ENCODE measurements at regions not wholly inside any gene's neighbourhood (a gene's known extent, or its start where the extent isn't known, plus 50 kb on each side); places are given as distances from the start of the nearest gene placed in this dataset.

GRCh38 chr13:29922896-29923295 is 72.5 kb upstream of the UBL3 start:
- TF ChIP-seq CTCF (conservative IDR thresholded peaks at IDR 0.05), result no peak
- TF ChIP-seq EZH2 (IDR thresholded peaks at IDR 0.05; ENCODE audit: low read depth), result no peak

Data from PC-9 (cell line).